LoVo (cell line): ENCODE measurements at regions not wholly inside any gene's neighbourhood (a gene's known extent, or its start where the extent isn't known, plus 50 kb on each side); places are given as distances from the start of the nearest gene placed in this dataset.
"Not testable (repeated sequence)": the region's sequence is repeated elsewhere in the genome, so short reads cannot be mapped to it uniquely, and the experiment has no call there.

ENCODE experiments used
- DNase-seq: peaks from one replicate; pipeline ENCODE4 v3.0.0-alpha.2; 2016; ENCODE audit warnings: low spot score

GRCh38 chr15:20308027-20308690 is 233.4 kb downstream of the GOLGA6L6 start:
- DNase-seq = not testable (repeated sequence)

DNA sequence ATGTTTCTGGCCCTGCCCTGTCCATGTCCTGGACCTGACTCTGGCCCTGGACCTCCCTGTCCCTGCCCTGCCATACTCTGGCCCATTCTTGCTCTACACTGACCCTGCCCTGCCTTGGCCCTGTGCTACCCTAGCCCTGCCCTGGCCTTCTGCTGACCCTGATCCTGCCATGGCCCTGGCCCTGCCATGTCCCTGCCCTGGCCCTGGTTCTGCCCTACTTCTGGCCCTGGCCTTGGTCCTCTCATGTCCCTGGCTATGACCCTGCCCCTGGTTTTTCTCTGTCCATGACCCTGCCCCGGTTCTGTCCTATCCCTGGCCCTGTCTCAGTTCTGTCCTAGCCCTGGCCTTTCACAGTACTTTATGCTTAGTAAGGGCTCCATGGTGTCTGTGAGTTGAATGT is 234.5 kb downstream of the GOLGA6L6 start:
- not testable (repeated sequence) for DNase-seq

- DNase-seq = not testable (repeated sequence)
These were observed 235.0 kb downstream of the GOLGA6L6 start for GRCh38 chr15:20306497-20307106.

- DNase-seq = not testable (repeated sequence)
These were observed 235.7 kb downstream of the GOLGA6L6 start for GRCh38 chr15:20305912-20306311.

GRCh38 chr15:20305015-20305465 is 236.6 kb downstream of the GOLGA6L6 start:
- DNase-seq = not testable (repeated sequence)

GRCh38 chr15:20304282-20305014 is 237.2 kb downstream of the GOLGA6L6 start:
- DNase-seq = not testable (repeated sequence)

- not testable (repeated sequence) for DNase-seq
These were observed 238.1 kb downstream of the GOLGA6L6 start for GRCh38 chr15:20303248-20304171.

DNA sequence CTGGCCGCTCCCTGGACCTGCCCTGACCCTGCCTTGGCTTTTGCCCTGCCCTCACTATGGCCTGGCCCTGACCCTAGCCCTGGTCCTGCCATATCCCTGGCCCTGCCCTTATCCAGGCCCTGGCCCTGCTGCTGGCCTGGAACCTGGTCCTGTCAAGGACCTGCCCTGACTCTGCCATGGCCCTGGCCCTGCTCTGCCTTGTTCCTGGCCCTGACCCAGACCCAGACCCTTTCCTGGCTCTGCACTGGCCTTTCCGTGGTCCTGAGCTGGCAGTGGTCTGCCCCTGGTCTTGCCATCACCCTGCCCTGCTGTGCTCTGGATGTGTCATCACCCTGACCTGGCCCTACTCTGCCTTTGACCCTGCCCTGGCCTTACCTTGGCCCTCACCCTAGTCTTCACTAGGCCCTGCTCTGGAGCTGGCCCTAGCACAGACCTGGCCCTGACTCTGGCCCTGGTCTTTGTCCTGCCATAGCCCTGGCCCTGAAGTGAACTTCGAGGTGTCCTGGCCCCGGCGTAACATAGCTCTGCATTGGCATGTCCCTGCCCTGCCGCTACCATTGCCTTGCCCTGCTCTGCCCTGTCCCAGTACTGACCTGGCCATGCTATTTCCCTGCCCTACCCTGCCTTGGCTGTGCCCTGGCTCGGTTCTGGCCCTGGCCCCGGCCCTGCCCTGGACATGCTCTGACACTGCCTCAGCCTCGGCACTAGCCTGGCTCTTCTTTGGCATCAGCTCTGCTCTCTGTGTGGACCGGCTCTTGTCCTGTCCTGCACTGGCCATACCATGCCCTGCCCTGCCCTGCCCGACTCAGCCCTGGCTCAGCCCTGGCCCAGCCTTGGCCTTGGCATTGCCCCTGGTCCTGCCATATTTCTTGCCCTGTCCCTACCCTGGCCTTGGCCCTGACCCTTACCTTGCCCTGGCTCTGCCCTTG is 239.2 kb downstream of the GOLGA6L6 start:
- not testable (repeated sequence) for DNase-seq

DNA sequence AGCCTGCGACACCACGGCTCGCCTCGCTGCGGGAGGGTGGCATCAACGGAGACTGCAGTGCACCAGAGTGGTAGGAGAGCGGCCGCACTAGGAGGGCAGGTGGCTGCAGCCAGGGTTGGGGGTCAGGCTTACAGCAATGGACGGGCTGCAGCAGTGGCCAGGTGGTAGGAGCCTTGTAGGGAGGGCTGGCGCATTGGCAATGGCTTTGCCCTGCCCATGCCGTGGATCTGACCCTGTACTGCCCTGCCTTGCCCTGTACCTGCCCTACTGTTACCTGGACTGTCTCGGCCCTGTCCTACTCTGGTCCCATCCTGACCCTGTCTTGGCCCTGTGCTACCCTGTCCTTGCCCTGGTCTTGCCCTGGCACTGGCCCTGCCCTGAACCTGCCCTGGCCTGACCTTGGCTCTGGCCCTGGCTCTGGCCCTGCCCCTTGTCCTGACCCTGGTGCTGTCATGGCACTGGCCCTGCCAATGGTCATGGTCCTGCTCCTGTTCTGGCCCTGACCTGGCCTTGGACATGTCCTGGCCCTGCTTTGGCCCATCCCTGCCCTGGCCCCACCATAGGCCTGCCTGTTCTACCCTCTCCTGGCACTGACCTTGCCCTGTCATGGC is 240.0 kb downstream of the GOLGA6L6 start:
- not testable (repeated sequence) for DNase-seq

GRCh38 chr15:20301041-20301390 is 240.6 kb downstream of the GOLGA6L6 start:
- DNase-seq = not testable (repeated sequence)

GRCh38 chr15:20300351-20301040 is 241.1 kb downstream of the GOLGA6L6 start:
- not testable (repeated sequence) for DNase-seq

DNA sequence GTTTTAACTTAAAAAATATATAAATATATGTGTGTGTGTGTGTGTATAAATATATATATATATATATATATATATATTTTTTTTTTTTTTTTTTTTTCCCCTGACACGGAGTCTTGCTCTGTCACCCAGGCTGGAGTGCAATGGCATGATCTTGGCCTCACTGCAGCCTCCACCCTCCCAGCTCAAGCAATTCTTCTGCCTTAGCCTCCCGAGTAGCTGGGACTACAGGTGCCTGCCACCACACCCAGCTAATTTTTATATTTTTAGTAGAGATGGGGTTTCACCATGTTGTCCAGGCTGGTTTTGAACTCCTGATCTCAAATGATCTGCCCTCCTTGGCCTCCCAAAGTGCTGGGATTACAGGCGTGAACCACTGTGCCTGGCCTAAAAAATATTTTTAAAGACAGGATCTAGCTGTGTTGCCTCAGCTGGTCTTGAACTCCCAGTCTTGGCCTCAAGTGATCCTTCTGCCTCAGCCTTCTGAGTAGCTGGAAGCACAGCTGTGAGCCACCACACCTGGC is 243.9 kb downstream of the GOLGA6L6 start:
- not testable (repeated sequence) for DNase-seq

- not testable (repeated sequence) for DNase-seq
These were observed 245.3 kb downstream of the GOLGA6L6 start for GRCh38 chr15:20296261-20296660.

DNA sequence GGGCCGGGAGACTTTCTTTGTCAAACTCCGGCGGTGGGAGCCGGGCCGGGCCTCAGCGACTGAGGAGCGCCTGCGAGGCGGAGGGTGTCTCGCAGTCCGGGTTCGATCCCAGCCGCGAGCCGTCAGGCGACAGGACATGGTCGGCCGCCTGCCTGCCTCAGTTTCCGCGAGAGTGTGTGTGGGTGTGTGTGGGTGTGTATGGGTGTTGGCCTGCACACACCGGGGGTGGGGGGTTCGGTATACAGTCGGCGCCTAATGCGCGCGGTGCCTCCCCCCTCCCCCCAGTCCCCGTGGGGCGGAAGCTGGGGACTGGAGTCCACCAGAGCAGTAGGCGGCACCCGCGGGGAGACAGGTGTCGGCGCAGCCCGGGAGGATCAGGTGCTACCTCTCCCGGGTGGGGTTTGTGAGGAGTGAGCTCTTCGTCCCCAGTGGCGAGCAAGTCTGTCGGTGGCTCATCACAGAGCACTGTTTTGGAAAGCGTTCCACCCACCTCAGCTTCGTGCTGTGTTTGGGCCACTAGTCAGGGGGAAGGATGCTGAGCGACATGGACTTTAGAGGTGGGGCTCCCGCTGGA is 246.3 kb downstream of the GOLGA6L6 start:
- no peak for DNase-seq

GRCh38 chr15:20294651-20295237 is 246.9 kb downstream of the GOLGA6L6 start:
- DNase-seq = no peak

DNA sequence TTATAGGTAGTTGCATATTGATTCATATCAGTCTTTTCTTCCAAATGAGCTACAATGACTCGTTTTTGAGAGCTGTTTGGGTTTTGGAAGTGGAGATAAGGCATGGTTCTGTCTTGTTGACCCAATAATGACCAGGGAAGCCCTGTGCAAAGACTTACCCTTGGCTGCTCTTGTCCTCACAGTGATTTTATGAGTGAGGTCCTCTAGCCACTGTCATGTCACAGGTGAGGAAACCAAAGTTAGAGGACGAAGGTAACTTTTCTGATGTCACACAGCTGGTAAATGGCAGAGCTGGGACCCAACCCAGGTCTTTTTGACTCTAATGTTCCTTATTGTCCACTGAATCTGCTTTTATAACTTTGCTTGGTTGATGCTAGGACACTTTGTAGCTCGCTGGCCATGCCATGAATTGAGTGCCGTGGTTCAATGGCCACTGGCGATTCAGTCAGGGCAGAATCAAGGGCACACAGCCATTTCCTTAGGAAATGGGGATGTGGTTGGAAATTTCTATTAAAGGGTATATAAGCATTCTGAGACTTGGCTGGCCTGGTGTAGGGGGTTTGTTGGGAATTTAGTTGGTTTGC is 249.1 kb downstream of the GOLGA6L6 start:
- not testable (repeated sequence) for DNase-seq

DNA sequence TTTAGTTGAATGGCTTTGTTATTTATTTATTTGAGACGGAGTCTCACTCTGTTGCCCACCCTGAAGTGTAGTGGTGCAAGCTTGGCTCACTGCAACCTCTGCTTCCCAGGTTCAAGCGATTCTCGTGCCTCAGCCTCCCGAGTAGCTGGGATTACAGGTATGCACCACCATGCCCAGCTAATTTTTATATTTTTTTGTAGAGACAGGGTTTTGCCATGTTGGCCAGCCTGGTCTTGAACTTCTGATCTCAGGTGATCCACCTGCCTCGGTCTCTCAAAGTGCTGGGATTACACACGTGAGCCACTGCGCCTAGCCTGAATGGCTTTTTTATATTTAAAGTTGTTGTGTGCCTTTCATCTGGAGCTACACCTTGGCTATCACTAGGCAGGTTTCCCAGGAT is 250.0 kb downstream of the GOLGA6L6 start:
- DNase-seq = not testable (repeated sequence)

DNA sequence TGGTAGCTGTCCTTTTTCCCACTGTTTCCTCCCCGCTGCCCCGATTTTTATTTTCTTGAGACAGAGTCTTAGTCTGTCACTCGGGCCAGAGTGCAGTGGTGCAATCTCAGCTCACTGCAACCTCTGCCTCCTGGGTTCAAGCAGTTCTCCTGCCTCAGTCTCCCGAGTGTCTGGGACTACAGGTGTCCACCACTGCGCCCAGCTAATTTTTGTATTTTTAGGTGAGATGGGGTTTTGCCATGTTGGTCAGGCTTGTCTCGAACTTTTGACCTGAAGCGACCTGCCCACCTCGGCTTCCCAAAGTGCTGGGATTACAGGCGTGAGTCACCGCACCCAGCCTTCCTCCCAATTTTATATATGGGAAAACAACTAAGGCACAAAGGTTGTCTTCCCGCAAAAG is 251.0 kb downstream of the GOLGA6L6 start:
- not testable (repeated sequence) for DNase-seq
